NT2/D1 (cell line): ENCODE measurements at regions not wholly inside any gene's neighbourhood (a gene's known extent, or its start where the extent isn't known, plus 50 kb on each side); places are given as distances from the start of the nearest gene placed in this dataset.

ENCODE experiments used
- DNase-seq: peaks from one replicate; pipeline ENCODE4 v3.0.0-alpha.2; 2011; ENCODE audit warnings: low read depth, low spot score
- H3K27me3 ChIP-seq: 2 replicates; pipeline ENCODE4 v1.6.0; 2011; ENCODE audit warnings: mild to moderate bottlenecking; ENCODE audit not compliant: insufficient read length, insufficient read depth
- H3K36me3 ChIP-seq: 2 replicates; pipeline ENCODE4 v1.6.1; 2011; ENCODE audit warnings: mild to moderate bottlenecking, low read length, mixed read lengths; ENCODE audit not compliant: insufficient read depth, insufficient read length
- H3K4me1 ChIP-seq: 2 replicates; pipeline ENCODE4 v1.5.1; 2011; ENCODE audit not compliant: insufficient read depth, insufficient read length
- H3K4me3 ChIP-seq: 2 replicates; pipeline ENCODE4 v1.5.1; 2011; ENCODE audit warnings: low read depth; ENCODE audit not compliant: insufficient read length
- H3K9ac ChIP-seq: 2 replicates; pipeline ENCODE4 v1.6.0; 2011; ENCODE audit warnings: low read depth; ENCODE audit not compliant: insufficient read length
- H3K9me3 ChIP-seq: 2 replicates; pipeline ENCODE4 v1.5.1; 2011; ENCODE audit warnings: mild to moderate bottlenecking, low read length; ENCODE audit not compliant: insufficient read depth
- SUZ12 ChIP-seq: IDR thresholded peaks from 2 replicates; pipeline ENCODE4 v1.6.1; 2011; ENCODE audit not compliant: insufficient read length, insufficient read depth; ENCODE audit errors: extremely low read depth
- YY1 ChIP-seq: IDR thresholded peaks from 2 replicates; pipeline ENCODE4 v1.6.1; 2011; ENCODE audit not compliant: insufficient read length, insufficient read depth
- ZNF274 ChIP-seq: IDR thresholded peaks from 2 replicates; pipeline ENCODE4 v1.6.1; 2011; ENCODE audit warnings: mild to moderate bottlenecking, low read depth, low read length

DNA sequence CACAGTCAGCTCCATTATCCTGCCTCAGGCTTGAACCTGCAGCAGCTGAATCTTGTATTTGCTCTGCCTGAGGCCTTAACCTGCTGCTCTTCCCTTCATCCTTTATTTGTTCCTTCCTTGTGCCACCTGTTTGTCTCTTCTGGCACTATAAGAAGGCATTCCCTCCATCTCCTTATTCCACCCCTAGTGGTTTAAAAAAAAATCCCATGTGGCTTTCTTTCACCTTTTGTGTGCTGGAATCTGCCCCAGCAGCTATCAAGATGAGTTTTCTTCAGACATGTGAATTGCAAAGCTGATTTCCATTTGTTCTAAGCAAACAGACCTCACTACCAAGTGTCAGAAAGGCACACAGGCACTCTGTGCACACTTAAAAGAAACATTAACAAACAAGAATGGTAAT is 294.6 kb downstream of the TTLL7 start:
- H3K4me3 ChIP-seq: no peak overlapping the region
- H3K9me3 ChIP-seq: peaks cover 8% of the 10 kb centered on the region; the same call in 1 of the 2 replicates
- no peak for TF ChIP-seq YY1
- no peak for TF ChIP-seq SUZ12
- no peak for TF ChIP-seq ZNF274
- DNase-seq: no peak
- H3K4me1 ChIP-seq: no peaks in the 10 kb centered on the region
- H3K36me3 ChIP-seq: no peaks in the 10 kb centered on the region
- H3K9ac ChIP-seq: no peak overlapping the region
- no peaks in the 10 kb centered on the region for H3K27me3 ChIP-seq

DNA sequence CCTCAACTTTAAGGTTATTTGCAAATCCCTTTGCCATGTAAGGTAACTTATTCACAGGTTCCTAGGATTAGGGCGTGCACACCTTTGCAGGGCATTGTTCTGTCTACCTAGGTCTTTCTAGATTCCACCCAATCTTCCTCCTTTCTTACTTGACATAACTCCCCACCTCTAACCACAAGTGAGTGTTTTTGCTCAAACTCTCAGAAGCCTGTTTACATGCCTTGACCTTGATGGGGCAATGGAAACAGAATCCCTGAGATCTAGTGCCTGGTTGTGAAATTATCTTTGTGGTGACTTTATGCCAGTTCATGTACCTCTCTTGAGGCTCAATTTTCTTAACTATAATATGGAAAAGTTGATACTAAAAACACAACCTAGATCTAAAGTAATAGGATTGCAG is 296.6 kb downstream of the TTLL7 start:
- DNase-seq: no peak
- Histone ChIP-seq H3K36me3 (no peaks in the 10 kb centered on the region), H3K9ac (no peak overlapping the region), H3K27me3 (no peaks in the 10 kb centered on the region), H3K4me3 (no peak overlapping the region), H3K4me1 (no peaks in the 10 kb centered on the region), H3K9me3 (peaks cover 15% of the 10 kb centered on the region; the same call in 1 of the 2 replicates)
- TF ChIP-seq YY1: no peak

DNA sequence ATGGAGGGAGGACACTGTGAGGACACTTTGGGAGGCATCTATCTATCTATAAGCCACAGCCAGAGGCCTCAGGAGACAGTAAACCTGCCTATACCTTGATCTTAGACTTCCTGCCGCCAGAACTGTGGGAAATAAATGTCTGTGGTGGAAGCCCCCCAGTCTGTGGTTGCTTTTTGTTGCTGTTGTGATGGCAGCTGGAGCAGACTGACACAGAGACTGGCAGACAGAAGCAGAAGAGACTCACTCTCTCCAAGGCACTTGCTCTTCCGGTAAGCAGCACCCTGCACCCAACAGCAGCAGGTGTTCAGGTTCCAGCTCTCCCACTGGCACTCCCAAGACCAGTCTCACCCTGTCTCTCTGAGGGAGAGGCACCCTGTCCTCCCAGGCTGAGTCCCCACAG is 297.6 kb downstream of the TTLL7 start:
- no peaks in the 10 kb centered on the region for H3K4me1 ChIP-seq
- no peak overlapping the region for H3K4me3 ChIP-seq
- H3K9ac ChIP-seq: no peak overlapping the region
- peaks cover 15% of the 10 kb centered on the region; the same call in 1 of the 2 replicates for H3K9me3 ChIP-seq
- no peaks in the 10 kb centered on the region for H3K27me3 ChIP-seq
- no peak for DNase-seq
- H3K36me3 ChIP-seq: no peaks in the 10 kb centered on the region
- TF ChIP-seq ZNF274: no peak
- TF ChIP-seq YY1: no peak
- no peak for TF ChIP-seq SUZ12

DNA sequence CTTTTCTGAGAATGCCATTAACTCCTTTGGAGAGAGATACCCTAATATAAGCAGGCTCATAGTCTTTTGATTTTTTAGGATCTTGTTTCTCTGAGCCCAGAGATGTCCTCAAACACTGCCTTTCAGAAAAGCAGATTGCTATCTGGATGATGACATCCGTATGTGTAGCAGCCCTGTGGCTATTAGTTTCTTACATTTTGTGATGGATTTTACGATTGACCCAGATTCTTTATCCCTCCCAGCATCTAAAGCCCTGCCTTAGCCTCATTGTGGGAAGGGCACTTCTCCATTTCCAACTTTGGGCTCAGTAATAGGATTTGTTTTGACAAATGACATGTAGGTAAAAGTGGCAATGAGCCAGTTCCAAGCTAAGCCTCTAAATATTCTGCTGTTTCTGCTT is 300.3 kb downstream of the TTLL7 start:
- TF ChIP-seq SUZ12: no peak
- TF ChIP-seq ZNF274: no peak
- TF ChIP-seq YY1: no peak
- Histone ChIP-seq H3K36me3 (no peaks in the 10 kb centered on the region), H3K4me3 (no peak overlapping the region), H3K4me1 (no peaks in the 10 kb centered on the region), H3K27me3 (no peaks in the 10 kb centered on the region), H3K9ac (no peak overlapping the region), H3K9me3 (peaks cover 10% of the 10 kb centered on the region; the same call in 1 of the 2 replicates)
- no peak for DNase-seq

DNA sequence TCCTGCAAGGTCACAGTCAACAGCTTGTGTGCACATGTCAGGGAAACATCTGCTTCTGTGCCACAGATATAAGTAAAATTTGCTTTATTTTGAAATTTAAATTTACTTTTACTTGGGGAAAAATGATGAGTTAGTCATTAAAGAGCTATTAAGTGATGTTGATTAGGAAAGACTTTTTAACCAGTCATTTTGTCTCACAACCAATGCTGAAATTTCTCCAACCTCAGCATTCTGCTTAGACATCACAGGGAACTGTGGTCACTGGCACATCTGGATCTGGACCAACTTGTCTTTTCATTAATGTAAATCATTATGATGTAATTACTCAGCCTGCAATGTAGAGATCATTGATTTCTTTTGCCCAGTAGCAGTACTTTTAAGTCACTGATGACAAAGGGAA is 301.0 kb downstream of the TTLL7 start:
- Histone ChIP-seq H3K9me3 (peaks cover 10% of the 10 kb centered on the region; the same call in 1 of the 2 replicates), H3K36me3 (no peaks in the 10 kb centered on the region), H3K4me3 (no peak overlapping the region), H3K9ac (no peak overlapping the region), H3K27me3 (no peaks in the 10 kb centered on the region), H3K4me1 (no peaks in the 10 kb centered on the region)
- DNase-seq: no peak
- TF ChIP-seq YY1 (no peak), ZNF274 (no peak), SUZ12 (no peak)

DNA sequence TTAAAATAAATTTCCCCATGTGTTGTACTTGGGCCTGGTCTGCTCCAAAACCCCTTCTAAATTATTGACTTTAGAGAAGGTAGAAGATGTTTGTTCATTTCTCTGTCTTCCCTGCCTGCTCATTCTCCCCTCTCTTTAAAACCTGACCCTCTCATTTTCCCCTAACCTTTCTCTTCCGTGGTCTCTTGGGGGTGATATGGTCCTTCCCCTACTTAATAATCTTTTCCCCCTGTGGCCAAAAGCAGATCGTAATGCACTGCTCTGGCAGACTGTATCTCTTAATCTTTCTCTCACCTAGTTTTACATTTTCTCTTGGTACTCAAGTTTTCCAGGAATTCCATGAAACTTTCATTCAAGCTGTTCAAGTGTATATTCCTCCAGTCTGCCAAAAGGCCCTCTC is 301.7 kb downstream of the TTLL7 start:
- Histone ChIP-seq H3K4me1 (peaks cover 1% of the 10 kb centered on the region), H3K27me3 (no peaks in the 10 kb centered on the region), H3K9ac (no peak overlapping the region), H3K4me3 (no peak overlapping the region), H3K9me3 (peaks cover 10% of the 10 kb centered on the region; the same call in 1 of the 2 replicates), H3K36me3 (no peaks in the 10 kb centered on the region)
- no peak for DNase-seq
- no peak for TF ChIP-seq SUZ12
- no peak for TF ChIP-seq YY1
- TF ChIP-seq ZNF274: no peak

DNA sequence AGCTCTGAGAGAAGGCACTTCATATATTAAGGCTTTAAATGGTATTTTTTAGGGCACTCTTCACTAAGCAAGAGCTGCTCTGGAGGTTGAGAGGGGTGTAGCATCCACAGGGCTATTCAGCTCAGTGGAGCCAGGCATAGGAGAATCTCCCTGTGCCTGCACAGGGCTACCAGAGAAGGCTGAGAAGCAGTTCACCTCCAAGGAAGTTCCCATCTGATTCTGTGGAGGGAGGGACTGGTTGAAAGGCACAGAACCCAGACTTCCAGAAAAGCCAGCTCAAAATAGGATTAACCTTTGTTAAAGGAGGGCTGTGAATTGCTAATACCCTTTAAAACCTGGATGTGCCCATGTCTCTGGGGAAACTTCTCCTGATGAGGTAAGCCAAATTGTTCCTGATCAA is 304.5 kb downstream of the TTLL7 start:
- Histone ChIP-seq H3K27me3 (no peaks in the 10 kb centered on the region), H3K36me3 (no peaks in the 10 kb centered on the region), H3K4me1 (peaks cover 10% of the 10 kb centered on the region), H3K4me3 (no peak overlapping the region), H3K9me3 (peaks cover 12% of the 10 kb centered on the region; the same call in 1 of the 2 replicates), H3K9ac (peak overlapping the region; percentile 44)
- TF ChIP-seq ZNF274 (no peak), YY1 (no peak), SUZ12 (no peak)
- peak; percentile 50 for DNase-seq
